RWPE2 (cell line): ENCODE measurements at regions not wholly inside any gene's neighbourhood (a gene's known extent, or its start where the extent isn't known, plus 50 kb on each side); places are given as distances from the start of the nearest gene placed in this dataset.

ENCODE experiments used
- ATAC-seq: fragments of 200-7000 bp; cut with Tn5 transposase; 3 replicates; pipeline ENCODE4 v1.9.1; 2021; ENCODE audit warnings: low read depth
- DNase-seq: peaks from one replicate; pipeline ENCODE4 v3.0.0-alpha.2; 2020; ENCODE audit warnings: low spot score
- H3K27ac ChIP-seq: fragments of 450-650 bp; 2 replicates; pipeline ENCODE4 v1.5.1; 2017; ENCODE audit warnings: mild to moderate bottlenecking; ENCODE audit not compliant: poor library complexity, severe bottlenecking
- H3K27me3 ChIP-seq: fragments of 250-450 bp; sonication (Bioruptor Pico); 2 replicates; pipeline ENCODE4 v1.5.1; 2021; ENCODE audit warnings: mild to moderate bottlenecking, moderate library complexity; ENCODE audit not compliant: insufficient read depth, poor library complexity, severe bottlenecking
- H3K36me3 ChIP-seq: fragments of 250-450 bp; sonication (Bioruptor Pico); 2 replicates; pipeline ENCODE4 v1.5.1; 2020; ENCODE audit warnings: low read depth, mild to moderate bottlenecking, moderate library complexity
- H3K4me1 ChIP-seq: fragments of 250-450 bp; sonication (Bioruptor Pico); 2 replicates; pipeline ENCODE4 v1.5.1; 2021; ENCODE audit warnings: mild to moderate bottlenecking, moderate library complexity; ENCODE audit not compliant: insufficient read depth, poor library complexity, severe bottlenecking
- H3K4me3 ChIP-seq: fragments of 250-450 bp; sonication (Bioruptor Pico); 2 replicates; pipeline ENCODE4 v1.5.1; 2021; ENCODE audit warnings: mild to moderate bottlenecking, moderate library complexity; ENCODE audit not compliant: severe bottlenecking
- H3K9me3 ChIP-seq: fragments of 250-450 bp; sonication (Bioruptor Pico); 2 replicates; pipeline ENCODE4 v1.5.1; 2021; ENCODE audit warnings: mild to moderate bottlenecking, moderate library complexity; ENCODE audit not compliant: severe bottlenecking
- CTCF ChIP-seq: fragments of 450-650 bp; IDR thresholded peaks from one replicate; pipeline ENCODE4 v1.5.1; 2017; ENCODE audit warnings: mild to moderate bottlenecking, moderate library complexity; ENCODE audit not compliant: poor library complexity, severe bottlenecking

- Histone ChIP-seq H3K27me3 (no peaks in the 10 kb centered on the region), H3K4me3 (no peak overlapping the region), H3K36me3 (no peaks in the 10 kb centered on the region), H3K4me1 (no peaks in the 10 kb centered on the region), H3K9me3 (no peaks in the 10 kb centered on the region), H3K27ac (no peak overlapping the region)
- ATAC-seq (no peak), DNase-seq (no peak)
- TF ChIP-seq CTCF: no peak
Measured at GRCh38 chr6:91428953-91429560, 842.2 kb upstream of the MAP3K7 start.

- no peak for TF ChIP-seq CTCF
- Histone ChIP-seq H3K27ac (no peak overlapping the region), H3K4me1 (no peaks in the 10 kb centered on the region), H3K9me3 (no peaks in the 10 kb centered on the region), H3K27me3 (no peaks in the 10 kb centered on the region), H3K36me3 (no peaks in the 10 kb centered on the region), H3K4me3 (no peak overlapping the region)
- no peak for ATAC-seq
- DNase-seq: no peak
Measured at GRCh38 chr6:91428296-91428695, 841.4 kb upstream of the MAP3K7 start.

- Histone ChIP-seq H3K27me3 (no peaks in the 10 kb centered on the region), H3K4me1 (no peaks in the 10 kb centered on the region), H3K4me3 (no peak overlapping the region), H3K27ac (no peak overlapping the region), H3K9me3 (no peaks in the 10 kb centered on the region), H3K36me3 (no peaks in the 10 kb centered on the region)
- ATAC-seq (no peak), DNase-seq (no peak)
- no peak for TF ChIP-seq CTCF
Measured at GRCh38 chr6:91420243-91420642, 833.4 kb upstream of the MAP3K7 start.

- ATAC-seq: no peak
Measured at GRCh38 chr6:91415031-91415605, 828.2 kb upstream of the MAP3K7 start.

More at GRCh38 chr6:91415031-91415605, 828.2 kb upstream of the MAP3K7 start:
- Histone ChIP-seq H3K4me1 (no peaks in the 10 kb centered on the region), H3K4me3 (no peak overlapping the region), H3K27me3 (peaks cover 4% of the 10 kb centered on the region), H3K9me3 (no peaks in the 10 kb centered on the region), H3K36me3 (no peaks in the 10 kb centered on the region), H3K27ac (no peak overlapping the region)
- no peak for DNase-seq
- TF ChIP-seq CTCF: no peak
